Lung (tissue), 11 donors: ENCODE measurements at regions not wholly inside any gene's neighbourhood (a gene's known extent, or its start where the extent isn't known, plus 50 kb on each side); places are given as distances from the start of the nearest gene placed in this dataset.

ENCODE experiments used
- ATAC-seq: fragments of 200-7000 bp; cut with Tn5 transposase; one replicate; pipeline ENCODE4 v1.9.1; 2020; ENCODE audit warnings: moderate number of reproducible peaks; ENCODE audit not compliant: insufficient read depth, low FRiP score
- DNase-seq, 3 donors: peaks; one replicate each; pipeline ENCODE4 v3.0.0-alpha.2; 2013 to 2017
- H3K27ac ChIP-seq, 2 donors: one replicate each; pipeline ENCODE4 v1.5.1; 2013; ENCODE audit warnings: mild to moderate bottlenecking in 2 of 2, moderate library complexity in 2 of 2, control low read depth in 1 of 2, inconsistent platforms in 1 of 2, low read depth in 1 of 2, low read length in 1 of 2
- H3K27me3 ChIP-seq, 3 donors: one replicate each; pipeline ENCODE4 v1.5.1; 2013; ENCODE audit warnings: low read length in 2 of 3; ENCODE audit not compliant: control insufficient read depth in 3 of 3, insufficient read depth in 3 of 3
- H3K36me3 ChIP-seq, 4 donors: one replicate each; pipeline ENCODE4 v1.5.1; 2013; ENCODE audit warnings: low read length in 4 of 4, mild to moderate bottlenecking in 1 of 4, moderate library complexity in 1 of 4; ENCODE audit not compliant: control insufficient read depth in 4 of 4, insufficient read depth in 4 of 4
- H3K4me1 ChIP-seq, 5 donors: one replicate each; pipeline ENCODE4 v1.5.1; 2013; ENCODE audit warnings: low read length in 5 of 5, mild to moderate bottlenecking in 2 of 5, moderate library complexity in 1 of 5; ENCODE audit not compliant: control insufficient read depth in 5 of 5, insufficient read depth in 5 of 5
- H3K4me3 ChIP-seq: one replicate; pipeline ENCODE4 v1.5.1; 2013; ENCODE audit warnings: mild to moderate bottlenecking, control low read depth, moderate library complexity
- H3K9ac ChIP-seq, 2 donors: one replicate each; pipeline ENCODE4 v1.5.1; 2013; ENCODE audit warnings: low read length in 2 of 2, control low read depth in 1 of 2; ENCODE audit not compliant: insufficient read depth in 1 of 2
- H3K9me3 ChIP-seq, 4 donors: one replicate each; pipeline ENCODE4 v1.5.1; 2013; ENCODE audit warnings: low read length in 3 of 4, mild to moderate bottlenecking in 1 of 4, moderate library complexity in 1 of 4; ENCODE audit not compliant: control insufficient read depth in 4 of 4, insufficient read depth in 3 of 4
- CTCF ChIP-seq: IDR thresholded peaks from 2 replicates; pipeline ENCODE4 v1.5.1; 2012; ENCODE audit warnings: mild to moderate bottlenecking; ENCODE audit errors: control extremely low read depth, extremely low read depth
- WGBS, 2 donors: extraction: QIAGEN DNeasy Blood & Tissue Kit; methylation state at CpG; one replicate each; pipeline ENCODE4 v1.1.7; 2013; 5-methylcytosine and 5-hydroxymethylcytosine counted together
- donor health status: control.
- donor health status: control.
- donor health status: Bipolar disorder and iron deficiency.
- donor health status: healthy.
- donor health status: DM: yes; HTN: yes; CAD: no.

GRCh38 chr6:33950891-33951889 is 147.4 kb upstream of the MLN start:
- peaks cover 0 to 3% (median 0%) of the 10 kb centered on the region in 3 donors for H3K27me3 ChIP-seq
- no peak overlapping the region for H3K4me3 ChIP-seq
- no peaks in the 10 kb centered on the region for H3K36me3 ChIP-seq
- ATAC-seq (no peak), DNase-seq (no peak)
- H3K27ac ChIP-seq = no peak overlapping the region
- H3K9ac ChIP-seq = no peak overlapping the region
- WGBS, 2 donors = 80 to 88% methylated on average over 25 of the region's 25 CpGs
- no peaks in the 10 kb centered on the region for H3K9me3 ChIP-seq
- H3K4me1 ChIP-seq = no peaks in the 10 kb centered on the region
- TF ChIP-seq CTCF = no peak

GRCh38 chr6:33950472-33950881 is 146.7 kb upstream of the MLN start:
- no peaks in the 10 kb centered on the region for H3K9me3 ChIP-seq
- DNase-seq (no peak), ATAC-seq (no peak)
- no peak overlapping the region for H3K9ac ChIP-seq
- H3K4me1 ChIP-seq = no peaks in the 10 kb centered on the region
- WGBS, 2 donors = 61 to 77% methylated on average over 2 of the region's 2 CpGs
- H3K4me3 ChIP-seq = no peak overlapping the region
- H3K36me3 ChIP-seq = no peaks in the 10 kb centered on the region
- H3K27ac ChIP-seq = no peak overlapping the region
- H3K27me3 ChIP-seq = peaks cover 0 to 3% (median 0%) of the 10 kb centered on the region in 3 donors
- TF ChIP-seq CTCF = no peak

GRCh38 chr6:33949877-33950435 is 146.2 kb upstream of the MLN start:
- Histone ChIP-seq H3K9me3 (no peaks in the 10 kb centered on the region), H3K27ac (no peak overlapping the region), H3K36me3 (no peaks in the 10 kb centered on the region), H3K4me1 (no peaks in the 10 kb centered on the region), H3K9ac (no peak overlapping the region), H3K27me3 (peaks cover 0 to 3% (median 0%) of the 10 kb centered on the region in 3 donors), H3K4me3 (no peak overlapping the region)
- 90 to 93% methylated on average over 8 to 9 of the region's 9 CpGs for WGBS, 2 donors
- ATAC-seq = no peak
- TF ChIP-seq CTCF = no peak
- peak in 1 of 3 donors; percentile 3 for DNase-seq
